ENCODE measurements at regions not wholly inside any gene's neighbourhood (a gene's known extent, or its start where the extent isn't known, plus 50 kb on each side); places are given as distances from the start of the nearest gene placed in this dataset.

DNA sequence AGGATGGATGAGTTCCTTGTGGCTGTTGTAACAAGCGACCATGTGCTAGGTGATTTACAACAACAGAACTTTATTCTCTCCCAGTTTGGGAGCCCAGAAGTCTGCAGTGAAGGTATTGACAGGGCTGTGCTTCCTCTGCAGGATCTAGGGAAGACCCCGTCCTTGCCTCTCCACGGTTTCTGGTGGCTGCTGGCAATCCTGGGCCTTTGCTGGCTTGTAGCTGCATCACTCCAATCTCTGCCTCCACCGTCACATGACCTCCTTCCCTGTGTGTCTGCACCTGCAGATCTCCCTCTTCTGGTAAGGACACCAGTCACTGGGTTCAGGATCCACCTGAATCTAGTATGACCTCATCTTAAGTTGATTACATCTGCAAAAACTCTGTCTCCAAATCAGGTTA lies 115.6 kb downstream of the GLRX3 start:
- H3K4me3 ChIP-seq (ENCODE audit: low read depth, low read length): no peak overlapping the region
- CTCF ChIA-PET: no interaction called here
- no peaks in the 10 kb centered on the region for H3K36me3 ChIP-seq (ENCODE audit: control insufficient read depth, insufficient read depth, low read length)
- H3K27me3 ChIP-seq (ENCODE audit: control insufficient read depth, insufficient read depth, low read length): no peaks in the 10 kb centered on the region
- POLR2A ChIA-PET: no interaction called here
- DNase-seq (ENCODE audit: low read depth): no peak
- TF ChIP-seq, protein P1, sequence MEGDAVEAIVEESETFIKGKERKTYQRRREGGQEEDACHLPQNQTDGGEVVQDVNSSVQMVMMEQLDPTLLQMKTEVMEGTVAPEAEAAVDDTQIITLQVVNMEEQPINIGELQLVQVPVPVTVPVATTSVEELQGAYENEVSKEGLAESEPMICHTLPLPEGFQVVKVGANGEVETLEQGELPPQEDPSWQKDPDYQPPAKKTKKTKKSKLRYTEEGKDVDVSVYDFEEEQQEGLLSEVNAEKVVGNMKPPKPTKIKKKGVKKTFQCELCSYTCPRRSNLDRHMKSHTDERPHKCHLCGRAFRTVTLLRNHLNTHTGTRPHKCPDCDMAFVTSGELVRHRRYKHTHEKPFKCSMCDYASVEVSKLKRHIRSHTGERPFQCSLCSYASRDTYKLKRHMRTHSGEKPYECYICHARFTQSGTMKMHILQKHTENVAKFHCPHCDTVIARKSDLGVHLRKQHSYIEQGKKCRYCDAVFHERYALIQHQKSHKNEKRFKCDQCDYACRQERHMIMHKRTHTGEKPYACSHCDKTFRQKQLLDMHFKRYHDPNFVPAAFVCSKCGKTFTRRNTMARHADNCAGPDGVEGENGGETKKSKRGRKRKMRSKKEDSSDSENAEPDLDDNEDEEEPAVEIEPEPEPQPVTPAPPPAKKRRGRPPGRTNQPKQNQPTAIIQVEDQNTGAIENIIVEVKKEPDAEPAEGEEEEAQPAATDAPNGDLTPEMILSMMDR (IDR thresholded peaks at IDR 0.05; ENCODE audit: insufficient read depth, low read depth, low read length): no peak

DNA sequence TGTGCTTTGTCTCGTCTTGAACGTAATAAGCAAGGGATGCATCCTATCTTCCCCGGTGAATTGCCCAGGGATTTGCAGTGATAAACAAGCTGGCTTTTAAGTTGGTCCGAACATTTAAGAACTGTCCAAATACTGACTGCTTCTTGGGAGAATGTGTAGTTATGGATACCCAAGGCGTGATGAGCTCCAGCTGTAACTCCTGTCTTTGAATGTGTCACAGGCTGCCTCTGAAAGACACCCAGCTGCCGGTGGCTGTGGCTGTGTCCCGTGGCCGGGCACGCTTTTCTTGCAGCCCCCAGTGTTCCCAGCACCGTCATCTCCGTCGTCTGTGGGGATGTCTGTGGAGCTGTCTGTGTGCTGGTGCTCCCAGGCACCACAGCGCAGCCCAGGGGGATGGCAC lies 118.1 kb downstream of the GLRX3 start:
- DNase-seq (ENCODE audit: low read depth): no peak
- TF ChIP-seq, protein P1 (IDR thresholded peaks at IDR 0.05; ENCODE audit: insufficient read depth, low read depth, low read length): no peak
- ChIA-PET CTCF (no interaction called here), POLR2A (no interaction called here)
- Histone ChIP-seq H3K4me3 (ENCODE audit: low read depth, low read length) (no peak overlapping the region), H3K36me3 (ENCODE audit: control insufficient read depth, insufficient read depth, low read length) (no peaks in the 10 kb centered on the region), H3K27me3 (ENCODE audit: control insufficient read depth, insufficient read depth, low read length) (no peaks in the 10 kb centered on the region)

DNA sequence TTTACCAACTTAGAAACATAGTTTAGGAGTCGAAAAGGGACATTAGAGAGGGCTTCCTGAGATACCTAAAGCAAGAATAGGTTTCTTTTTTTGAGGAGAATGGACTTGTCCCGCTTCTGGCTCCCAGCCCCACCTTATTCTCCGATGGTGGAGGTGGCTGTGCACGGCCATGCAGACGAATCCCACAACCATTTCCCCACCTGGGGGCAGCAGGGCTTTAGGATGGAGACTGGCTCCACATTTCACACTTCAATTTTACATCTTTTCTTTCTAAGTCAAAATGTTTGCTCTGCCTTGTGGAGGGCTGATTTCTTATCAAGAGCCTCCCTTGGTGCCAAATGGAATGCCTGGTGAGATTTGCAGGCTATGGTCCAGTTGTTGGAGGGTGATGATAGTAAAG lies 118.5 kb downstream of the GLRX3 start:
- no peaks in the 10 kb centered on the region for H3K36me3 ChIP-seq (ENCODE audit: control insufficient read depth, insufficient read depth, low read length)
- ChIA-PET POLR2A (no interaction called here), CTCF (no interaction called here)
- H3K4me3 ChIP-seq (ENCODE audit: low read depth, low read length): no peak overlapping the region
- no peaks in the 10 kb centered on the region for H3K27me3 ChIP-seq (ENCODE audit: control insufficient read depth, insufficient read depth, low read length)
- no peak for DNase-seq (ENCODE audit: low read depth)
- TF ChIP-seq, protein P1 (IDR thresholded peaks at IDR 0.05; ENCODE audit: insufficient read depth, low read depth, low read length): no peak

DNA sequence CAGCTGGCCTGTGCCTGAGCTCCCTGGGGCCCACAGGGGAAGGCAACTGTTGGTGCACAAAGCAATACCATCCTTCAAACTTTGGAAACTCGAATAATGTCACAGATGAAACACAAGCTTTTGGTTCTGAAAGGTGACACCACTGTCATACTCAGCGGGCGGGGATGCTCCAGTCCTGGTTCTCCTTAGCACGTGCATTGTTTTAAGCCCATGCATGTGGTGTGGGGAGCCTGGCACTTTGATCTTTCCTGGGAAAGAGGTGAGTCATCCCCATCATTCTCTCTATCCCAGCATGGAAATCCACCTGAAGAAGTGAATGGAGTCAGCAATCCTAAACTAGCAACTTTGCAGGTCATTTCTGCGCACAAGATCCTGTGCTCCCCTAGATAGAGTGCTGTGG lies 119.6 kb downstream of the GLRX3 start:
- no peak for DNase-seq (ENCODE audit: low read depth)

DNA sequence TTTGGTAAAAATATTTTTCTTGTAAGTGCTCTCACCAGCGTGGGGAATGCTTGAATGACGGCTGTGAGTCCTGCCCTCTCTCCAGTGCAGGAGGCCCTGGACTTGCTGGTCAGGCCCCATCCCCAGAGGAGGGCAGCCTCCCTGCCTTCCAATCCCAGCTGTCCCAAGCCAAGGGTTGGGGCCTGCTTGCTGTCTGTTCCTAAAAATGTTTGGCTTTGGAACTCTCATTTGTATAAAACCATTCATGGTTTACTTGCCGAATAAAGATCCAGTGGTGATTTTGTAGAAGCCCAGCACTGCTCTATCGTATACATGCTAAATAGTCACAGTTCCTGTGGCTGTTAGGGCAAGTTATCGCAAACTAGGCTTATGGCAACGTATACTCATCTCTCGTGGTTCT lies 121.7 kb downstream of the GLRX3 start:
- Histone ChIP-seq H3K4me3 (ENCODE audit: low read depth, low read length) (no peak overlapping the region), H3K36me3 (ENCODE audit: control insufficient read depth, insufficient read depth, low read length) (no peaks in the 10 kb centered on the region), H3K27me3 (ENCODE audit: control insufficient read depth, insufficient read depth, low read length) (no peaks in the 10 kb centered on the region)
- TF ChIP-seq, protein P1 (IDR thresholded peaks at IDR 0.05; ENCODE audit: insufficient read depth, low read depth, low read length): no peak
- CTCF ChIA-PET: no interaction called here
- POLR2A ChIA-PET: no interaction called here
- no peak for DNase-seq (ENCODE audit: low read depth)

More for the DNA sequence above, 119.6 kb downstream of the GLRX3 start:
- POLR2A ChIA-PET: no interaction called here
- no peak overlapping the region for H3K4me3 ChIP-seq (ENCODE audit: low read depth, low read length)
- CTCF ChIA-PET: no interaction called here
- H3K36me3 ChIP-seq (ENCODE audit: control insufficient read depth, insufficient read depth, low read length): no peaks in the 10 kb centered on the region
- no peaks in the 10 kb centered on the region for H3K27me3 ChIP-seq (ENCODE audit: control insufficient read depth, insufficient read depth, low read length)
- TF ChIP-seq, protein P1 (IDR thresholded peaks at IDR 0.05; ENCODE audit: insufficient read depth, low read depth, low read length): no peak

Measured in BJ (cell line).